ENCODE measurements at regions not wholly inside any gene's neighbourhood (a gene's known extent, or its start where the extent isn't known, plus 50 kb on each side); places are given as distances from the start of the nearest gene placed in this dataset.

DNA sequence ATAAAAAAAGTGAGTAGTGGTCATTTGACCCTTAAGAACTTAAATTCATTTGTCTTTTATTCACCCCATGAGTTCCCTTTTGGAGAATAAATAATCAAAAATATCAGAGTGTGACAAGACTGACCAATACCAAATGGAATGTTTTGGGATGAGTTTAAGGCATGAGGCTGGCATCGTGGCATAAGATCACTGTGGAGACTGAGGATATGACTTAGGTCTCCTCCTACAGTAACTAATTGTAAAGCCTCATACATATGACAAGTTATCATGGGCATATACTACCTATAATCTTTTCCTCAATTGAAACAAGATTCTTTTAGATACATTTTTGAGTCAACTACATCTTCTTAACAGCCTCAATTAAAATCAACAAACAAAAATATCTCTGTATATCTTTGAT is 782.0 kb downstream of the SLITRK1 start:
- TF ChIP-seq, protein P1, sequence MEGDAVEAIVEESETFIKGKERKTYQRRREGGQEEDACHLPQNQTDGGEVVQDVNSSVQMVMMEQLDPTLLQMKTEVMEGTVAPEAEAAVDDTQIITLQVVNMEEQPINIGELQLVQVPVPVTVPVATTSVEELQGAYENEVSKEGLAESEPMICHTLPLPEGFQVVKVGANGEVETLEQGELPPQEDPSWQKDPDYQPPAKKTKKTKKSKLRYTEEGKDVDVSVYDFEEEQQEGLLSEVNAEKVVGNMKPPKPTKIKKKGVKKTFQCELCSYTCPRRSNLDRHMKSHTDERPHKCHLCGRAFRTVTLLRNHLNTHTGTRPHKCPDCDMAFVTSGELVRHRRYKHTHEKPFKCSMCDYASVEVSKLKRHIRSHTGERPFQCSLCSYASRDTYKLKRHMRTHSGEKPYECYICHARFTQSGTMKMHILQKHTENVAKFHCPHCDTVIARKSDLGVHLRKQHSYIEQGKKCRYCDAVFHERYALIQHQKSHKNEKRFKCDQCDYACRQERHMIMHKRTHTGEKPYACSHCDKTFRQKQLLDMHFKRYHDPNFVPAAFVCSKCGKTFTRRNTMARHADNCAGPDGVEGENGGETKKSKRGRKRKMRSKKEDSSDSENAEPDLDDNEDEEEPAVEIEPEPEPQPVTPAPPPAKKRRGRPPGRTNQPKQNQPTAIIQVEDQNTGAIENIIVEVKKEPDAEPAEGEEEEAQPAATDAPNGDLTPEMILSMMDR (IDR thresholded peaks at IDR 0.05) = no peak
- TF ChIP-seq POLR2A (IDR thresholded peaks at IDR 0.05) = no peak
